GM12873 (cell line): ENCODE measurements at regions not wholly inside any gene's neighbourhood (a gene's known extent, or its start where the extent isn't known, plus 50 kb on each side); places are given as distances from the start of the nearest gene placed in this dataset.

Experiments
- TF ChIP-seq, protein P1 (sequence below): IDR thresholded peaks from 2 replicates; pipeline ENCODE4 v1.5.1; 2012; ENCODE audit warnings: low read depth, mild to moderate bottlenecking, moderate library complexity, low read length, control low read depth; ENCODE audit not compliant: insufficient read depth; ENCODE audit errors: missing control alignments

DNA sequence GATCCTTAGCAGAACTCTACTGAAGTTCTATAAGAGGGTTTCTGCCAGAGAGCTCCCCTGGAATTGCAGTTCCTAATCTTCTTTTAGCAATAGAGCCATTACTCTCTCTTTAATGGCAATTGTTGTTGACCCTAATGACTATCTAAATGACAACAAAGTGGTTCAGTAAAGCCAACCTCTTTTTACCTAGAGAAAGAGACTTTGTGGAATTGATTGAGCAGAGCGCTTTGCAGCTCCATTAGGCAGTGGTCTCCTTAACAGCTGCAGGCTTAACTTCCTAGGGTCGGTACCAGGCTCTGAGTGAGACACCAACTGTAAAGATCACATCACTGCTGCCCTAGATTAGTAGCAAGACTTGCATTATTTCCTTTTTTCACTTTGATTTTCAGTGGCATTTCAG is 1472.9 kb upstream of the TENM3 start:
- TF ChIP-seq, protein P1, sequence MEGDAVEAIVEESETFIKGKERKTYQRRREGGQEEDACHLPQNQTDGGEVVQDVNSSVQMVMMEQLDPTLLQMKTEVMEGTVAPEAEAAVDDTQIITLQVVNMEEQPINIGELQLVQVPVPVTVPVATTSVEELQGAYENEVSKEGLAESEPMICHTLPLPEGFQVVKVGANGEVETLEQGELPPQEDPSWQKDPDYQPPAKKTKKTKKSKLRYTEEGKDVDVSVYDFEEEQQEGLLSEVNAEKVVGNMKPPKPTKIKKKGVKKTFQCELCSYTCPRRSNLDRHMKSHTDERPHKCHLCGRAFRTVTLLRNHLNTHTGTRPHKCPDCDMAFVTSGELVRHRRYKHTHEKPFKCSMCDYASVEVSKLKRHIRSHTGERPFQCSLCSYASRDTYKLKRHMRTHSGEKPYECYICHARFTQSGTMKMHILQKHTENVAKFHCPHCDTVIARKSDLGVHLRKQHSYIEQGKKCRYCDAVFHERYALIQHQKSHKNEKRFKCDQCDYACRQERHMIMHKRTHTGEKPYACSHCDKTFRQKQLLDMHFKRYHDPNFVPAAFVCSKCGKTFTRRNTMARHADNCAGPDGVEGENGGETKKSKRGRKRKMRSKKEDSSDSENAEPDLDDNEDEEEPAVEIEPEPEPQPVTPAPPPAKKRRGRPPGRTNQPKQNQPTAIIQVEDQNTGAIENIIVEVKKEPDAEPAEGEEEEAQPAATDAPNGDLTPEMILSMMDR: no peak

DNA sequence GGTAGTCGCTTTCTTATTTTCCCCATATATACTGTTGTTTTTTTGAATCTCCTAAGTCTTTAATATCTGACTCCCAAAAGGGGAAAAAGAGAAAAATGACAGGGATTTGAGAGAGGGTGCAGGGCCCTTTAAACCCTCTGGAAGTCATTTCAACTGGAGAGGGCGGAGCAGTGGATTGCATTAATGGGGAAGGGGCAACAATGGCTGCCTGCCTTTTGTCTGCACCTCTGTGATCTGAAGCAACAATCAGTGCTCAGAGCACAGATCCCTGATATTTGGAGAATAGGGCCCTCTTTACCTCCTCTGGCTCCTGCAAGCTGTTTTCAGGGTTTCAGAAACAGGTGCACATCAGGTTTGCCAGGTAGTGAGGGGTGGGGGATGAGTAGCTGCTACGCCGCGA is 1458.3 kb upstream of the TENM3 start:
- TF ChIP-seq, protein P1: no peak

DNA sequence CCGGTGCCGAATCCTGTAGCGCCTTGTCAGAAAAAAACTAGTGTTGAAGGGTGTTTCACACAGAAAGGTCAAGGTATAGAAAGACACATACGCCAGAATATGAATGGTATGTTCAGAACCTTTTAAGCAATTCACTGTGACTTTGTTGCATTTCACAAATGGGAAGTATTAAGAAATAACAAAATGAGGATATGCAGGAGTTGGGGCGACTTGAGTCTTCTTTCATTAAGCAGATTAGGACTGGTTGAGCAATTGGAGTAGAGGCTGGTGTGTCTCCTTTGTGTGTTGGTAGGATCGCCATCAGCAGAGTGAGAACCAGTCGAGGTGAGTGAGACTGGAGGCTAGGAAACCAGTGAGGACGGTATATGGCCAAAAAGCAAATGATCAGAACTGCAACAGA is 1454.5 kb upstream of the TENM3 start:
- TF ChIP-seq, protein P1: no peak

DNA sequence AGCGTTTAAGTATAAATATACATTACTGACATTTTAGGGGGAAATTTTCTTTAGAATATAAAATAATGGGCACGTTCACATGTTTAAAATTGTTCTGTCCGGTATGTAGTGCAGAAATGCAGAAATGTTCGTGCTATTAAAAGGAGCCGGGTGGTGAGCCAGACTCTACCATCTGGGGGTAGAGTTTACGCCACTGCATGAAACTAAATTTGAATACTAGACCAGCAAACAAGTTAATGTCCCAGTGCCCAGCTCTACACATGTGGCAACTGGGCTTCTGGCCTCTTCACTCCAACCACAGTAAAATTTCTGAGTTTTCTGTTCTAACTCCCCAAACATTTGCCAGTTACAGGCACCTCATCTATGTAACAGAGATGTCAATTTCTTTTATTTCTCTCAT is 1453.3 kb upstream of the TENM3 start:
- TF ChIP-seq, protein P1: no peak

DNA sequence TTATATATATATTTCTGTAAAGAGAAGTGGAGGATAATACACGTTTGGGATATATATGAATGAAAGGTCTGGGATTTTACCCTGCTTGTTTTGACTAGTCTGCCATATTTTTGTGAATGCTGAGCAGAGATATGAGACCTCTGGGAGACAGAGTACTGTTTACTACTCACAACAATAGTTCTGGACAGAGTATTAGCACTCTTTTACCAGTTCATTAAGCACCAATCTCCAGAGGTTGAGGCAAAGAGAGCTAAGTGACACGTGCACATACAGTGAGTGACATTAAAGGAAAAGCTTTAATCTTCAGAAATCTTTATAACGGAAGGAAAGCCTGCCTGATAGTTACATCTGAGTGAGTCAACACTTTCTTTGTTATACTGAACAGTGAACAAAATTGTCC is 1452.7 kb upstream of the TENM3 start:
- TF ChIP-seq, protein P1: no peak

DNA sequence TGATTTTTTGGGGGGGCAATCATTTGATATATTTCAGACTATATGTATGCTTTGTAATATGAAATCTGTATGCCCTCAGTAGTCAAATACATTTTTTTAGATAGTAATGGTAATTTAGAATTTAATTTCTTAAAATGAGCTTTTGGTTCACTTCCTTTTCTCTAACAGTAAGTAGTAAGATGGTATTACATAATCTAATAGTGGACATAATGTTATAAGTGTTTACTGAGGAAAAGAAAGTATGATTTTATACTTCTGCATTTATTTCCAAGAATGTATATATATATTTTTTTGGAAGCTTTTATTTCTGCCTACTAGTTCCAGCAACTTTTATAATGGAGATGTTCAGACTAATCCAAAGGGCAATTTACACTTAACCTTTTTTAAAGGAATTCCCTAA is 1450.7 kb upstream of the TENM3 start:
- TF ChIP-seq, protein P1: no peak

DNA sequence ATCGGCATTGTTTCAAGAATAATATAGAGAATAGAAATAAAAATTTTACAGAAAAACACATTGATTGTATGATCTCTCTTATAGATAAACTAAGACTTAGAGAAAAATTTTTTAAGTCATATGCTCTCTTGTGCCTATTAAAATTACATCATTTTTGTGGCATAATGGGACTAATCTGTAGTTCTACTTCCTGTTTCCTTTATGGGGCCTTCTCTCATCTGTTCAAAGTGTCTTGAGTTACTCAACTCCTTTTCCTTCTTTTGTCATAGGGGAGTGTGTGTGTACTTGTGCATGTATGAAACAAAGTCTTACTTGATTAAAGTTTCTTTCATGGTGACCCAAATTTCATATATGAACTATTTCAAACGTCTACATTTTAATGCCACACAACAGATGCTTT is 1448.9 kb upstream of the TENM3 start:
- TF ChIP-seq, protein P1: no peak
